Ishikawa (cell line): ENCODE measurements at regions not wholly inside any gene's neighbourhood (a gene's known extent, or its start where the extent isn't known, plus 50 kb on each side); places are given as distances from the start of the nearest gene placed in this dataset.

Experiments
- CREB1 ChIP-seq: IDR thresholded peaks from 2 replicates; pipeline ENCODE4 v1.6.1; 2012; ENCODE audit warnings: low read depth
- YY1 ChIP-seq: IDR thresholded peaks from 2 replicates; pipeline ENCODE4 v1.6.1; 2012; ENCODE audit warnings: low read depth
- TF ChIP-seq, protein P1 (sequence below): IDR thresholded peaks from 2 replicates; pipeline ENCODE4 v1.6.1; 2012

DNA sequence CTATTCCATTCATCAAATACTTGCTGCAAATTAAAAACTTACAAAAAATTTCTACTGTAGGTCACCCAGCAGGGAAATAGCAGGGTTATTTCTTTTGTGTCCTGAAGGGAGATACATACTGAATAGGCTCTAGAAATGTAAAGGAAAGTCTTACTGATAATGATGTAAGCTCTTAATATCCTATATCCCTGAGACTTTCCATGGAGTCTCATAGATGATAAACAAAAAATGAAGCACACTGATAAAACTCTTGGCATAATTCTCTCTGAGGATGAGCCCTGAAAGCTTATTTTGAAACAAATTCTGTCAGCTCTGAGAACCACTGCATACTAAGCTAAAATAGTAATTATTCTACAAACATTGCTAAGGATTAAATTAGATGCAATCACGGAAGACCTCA lies 819.6 kb upstream of the PTPRD start:
- TF ChIP-seq CREB1: no peak
- TF ChIP-seq YY1: no peak
- TF ChIP-seq, protein P1, sequence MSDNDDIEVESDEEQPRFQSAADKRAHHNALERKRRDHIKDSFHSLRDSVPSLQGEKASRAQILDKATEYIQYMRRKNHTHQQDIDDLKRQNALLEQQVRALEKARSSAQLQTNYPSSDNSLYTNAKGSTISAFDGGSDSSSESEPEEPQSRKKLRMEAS: no peak
